Heart left ventricle (tissue), 13 donors: ENCODE measurements at regions not wholly inside any gene's neighbourhood (a gene's known extent, or its start where the extent isn't known, plus 50 kb on each side); places are given as distances from the start of the nearest gene placed in this dataset.

Source experiments
- POLR2A ChIP-seq, 2 donors: fragments of 450-650 bp; IDR thresholded peaks; one replicate each; pipeline ENCODE4 v1.6.1; 2017; ENCODE audit warnings: antibody characterized with exemption in 2 of 2, mild to moderate bottlenecking in 2 of 2, moderate library complexity in 2 of 2
- TF ChIP-seq, protein P1 (sequence below), 12 donors: fragments of 200-600 bp; sonication (generic) in 4 of 12; IDR thresholded peaks; one replicate each; pipeline versions ENCODE4 v1.5.0 to v1.8.0; 2018 to 2022; ENCODE audit warnings: antibody characterized with exemption in 12 of 12, mild to moderate bottlenecking in 5 of 12
- donor health status: ischemic (EF 13 %, LVEDD 7.1; RV severe dilation, severe dysfunction).
- donor health status: DM: no; HTN: yes; CAD: no.
- donor health status: DM: no; HTN: no; CAD: no.
- donor health status: ischemic (EF 25% LVEDD 6.9; RV normal size, moderate dysfunction).
- donor health status: ischemic (EF 25% LVEDD 5.7; RV mildly dilated, moderate dysfunction).
- donor health status: ischemic (EF 35%, LVEDD 5.7; RV mildly dilated, moderate dysfunction).
- donor health status: nonischemic (EF 11% LVEDD 7.7; RV severe dilation, severe dysfunction).
- donor health status: DM: yes; HTN: yes; CAD: no.
- donor health status: PGD.
- donor health status: ischemic (EF 29% LVEDD 5.4; RV normal size, mild dysfunction).
- donor health status: nonischemic (EF 23%, LVEDD 6.1; RV moderate dilation, normal function).

DNA sequence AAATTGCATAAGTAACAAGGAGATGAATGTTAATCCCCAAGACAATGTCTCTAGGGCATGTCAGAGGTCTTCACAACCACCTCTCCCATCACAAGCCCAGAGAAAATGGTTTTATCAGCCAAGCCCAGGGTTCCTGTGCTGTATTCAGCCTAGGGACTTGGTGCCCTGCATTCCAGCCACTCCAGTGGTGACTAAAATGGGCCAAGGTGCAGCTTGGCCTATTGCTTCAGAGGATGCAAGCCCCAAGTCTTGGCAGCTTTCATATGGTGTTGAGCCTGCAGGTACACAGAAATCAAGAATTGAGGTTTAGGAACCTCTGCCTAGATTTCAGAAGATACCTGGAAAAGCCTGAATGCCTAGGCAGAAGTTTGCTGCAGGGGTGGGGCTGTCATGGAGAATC is 1118.6 kb downstream of the PLA2G4A start:
- TF ChIP-seq, protein P1, sequence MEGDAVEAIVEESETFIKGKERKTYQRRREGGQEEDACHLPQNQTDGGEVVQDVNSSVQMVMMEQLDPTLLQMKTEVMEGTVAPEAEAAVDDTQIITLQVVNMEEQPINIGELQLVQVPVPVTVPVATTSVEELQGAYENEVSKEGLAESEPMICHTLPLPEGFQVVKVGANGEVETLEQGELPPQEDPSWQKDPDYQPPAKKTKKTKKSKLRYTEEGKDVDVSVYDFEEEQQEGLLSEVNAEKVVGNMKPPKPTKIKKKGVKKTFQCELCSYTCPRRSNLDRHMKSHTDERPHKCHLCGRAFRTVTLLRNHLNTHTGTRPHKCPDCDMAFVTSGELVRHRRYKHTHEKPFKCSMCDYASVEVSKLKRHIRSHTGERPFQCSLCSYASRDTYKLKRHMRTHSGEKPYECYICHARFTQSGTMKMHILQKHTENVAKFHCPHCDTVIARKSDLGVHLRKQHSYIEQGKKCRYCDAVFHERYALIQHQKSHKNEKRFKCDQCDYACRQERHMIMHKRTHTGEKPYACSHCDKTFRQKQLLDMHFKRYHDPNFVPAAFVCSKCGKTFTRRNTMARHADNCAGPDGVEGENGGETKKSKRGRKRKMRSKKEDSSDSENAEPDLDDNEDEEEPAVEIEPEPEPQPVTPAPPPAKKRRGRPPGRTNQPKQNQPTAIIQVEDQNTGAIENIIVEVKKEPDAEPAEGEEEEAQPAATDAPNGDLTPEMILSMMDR (IDR thresholded peaks at IDR 0.05): no peak
- TF ChIP-seq POLR2A (IDR thresholded peaks at IDR 0.05): no peak
